Skeletal muscle tissue (tissue), 3 donors: ENCODE measurements at regions not wholly inside any gene's neighbourhood (a gene's known extent, or its start where the extent isn't known, plus 50 kb on each side); places are given as distances from the start of the nearest gene placed in this dataset.

Experiments
- H3K27ac ChIP-seq: one replicate; pipeline ENCODE4 v1.7.0; 2013; ENCODE audit warnings: mild to moderate bottlenecking, low read depth, low read length, inconsistent platforms
- H3K27me3 ChIP-seq, 3 donors: one replicate each; pipeline ENCODE4 v1.7.0; 2013; ENCODE audit warnings: low read length in 3 of 3; ENCODE audit not compliant: control insufficient read depth in 3 of 3, insufficient read depth in 3 of 3
- H3K36me3 ChIP-seq, 3 donors: one replicate each; pipeline ENCODE4 v1.7.0; 2013; ENCODE audit warnings: low read length in 3 of 3; ENCODE audit not compliant: control insufficient read depth in 3 of 3, insufficient read depth in 3 of 3
- H3K4me1 ChIP-seq, 3 donors: one replicate each; pipeline ENCODE4 v1.7.0; 2013; ENCODE audit warnings: low read length in 3 of 3, mild to moderate bottlenecking in 3 of 3; ENCODE audit not compliant: control insufficient read depth in 3 of 3, insufficient read depth in 3 of 3
- H3K4me3 ChIP-seq, 3 donors: one replicate each; pipeline ENCODE4 v1.7.0; 2013; ENCODE audit warnings: low read length in 3 of 3
- H3K9ac ChIP-seq, 3 donors: one replicate each; pipeline ENCODE4 v1.7.0; 2013; ENCODE audit warnings: low read length in 3 of 3, mild to moderate bottlenecking in 3 of 3, moderate library complexity in 2 of 3, low read depth in 1 of 3
- H3K9me3 ChIP-seq, 3 donors: one replicate each; pipeline ENCODE4 v1.7.0; 2013; ENCODE audit warnings: low read length in 3 of 3; ENCODE audit not compliant: control insufficient read depth in 3 of 3
- donor health status: Osteomylitis.

GRCh38 chr6:81575442-81575841 is 177.0 kb downstream of the TENT5A start:
- H3K4me3 ChIP-seq, result no peak overlapping the region
- H3K27me3 ChIP-seq, result no peaks in the 10 kb centered on the region
- no peak overlapping the region for H3K27ac ChIP-seq
- no peaks in the 10 kb centered on the region for H3K4me1 ChIP-seq
- H3K36me3 ChIP-seq, result no peaks in the 10 kb centered on the region
- H3K9me3 ChIP-seq, result no peaks in the 10 kb centered on the region
- H3K9ac ChIP-seq, result no peak overlapping the region

- H3K9me3 ChIP-seq, result no peaks in the 10 kb centered on the region
- H3K4me3 ChIP-seq, result no peak overlapping the region
- no peaks in the 10 kb centered on the region for H3K27me3 ChIP-seq
- no peaks in the 10 kb centered on the region for H3K36me3 ChIP-seq
- no peaks in the 10 kb centered on the region for H3K4me1 ChIP-seq
- H3K9ac ChIP-seq, result no peak overlapping the region
- no peak overlapping the region for H3K27ac ChIP-seq
These were observed 180.5 kb downstream of the TENT5A start for GRCh38 chr6:81572020-81572419.

GRCh38 chr6:81570681-81571080 is 181.8 kb downstream of the TENT5A start:
- Histone ChIP-seq H3K4me1 (peaks cover 0 to 3% (median 0%) of the 10 kb centered on the region in 3 donors), H3K27me3 (no peaks in the 10 kb centered on the region), H3K36me3 (no peaks in the 10 kb centered on the region), H3K4me3 (no peak overlapping the region), H3K9ac (no peak overlapping the region), H3K27ac (no peak overlapping the region), H3K9me3 (no peaks in the 10 kb centered on the region)

- Histone ChIP-seq H3K36me3 (no peaks in the 10 kb centered on the region), H3K27me3 (no peaks in the 10 kb centered on the region), H3K9ac (no peak overlapping the region)
These were observed 183.5 kb downstream of the TENT5A start for GRCh38 chr6:81568973-81569372.

GRCh38 chr6:81565071-81565470 is 187.4 kb downstream of the TENT5A start:
- peaks cover 0 to 3% (median 0%) of the 10 kb centered on the region in 3 donors for H3K4me1 ChIP-seq

More at GRCh38 chr6:81568973-81569372, 183.5 kb downstream of the TENT5A start:
- Histone ChIP-seq H3K4me3 (no peak overlapping the region), H3K9me3 (no peaks in the 10 kb centered on the region), H3K4me1 (peaks cover 0 to 3% (median 0%) of the 10 kb centered on the region in 3 donors), H3K27ac (no peak overlapping the region)

GRCh38 chr6:81564470-81565068 is 187.9 kb downstream of the TENT5A start:
- H3K27me3 ChIP-seq, result no peaks in the 10 kb centered on the region
- no peaks in the 10 kb centered on the region for H3K36me3 ChIP-seq
- H3K27ac ChIP-seq, result no peak overlapping the region

More at GRCh38 chr6:81565071-81565470, 187.4 kb downstream of the TENT5A start:
- Histone ChIP-seq H3K9me3 (no peaks in the 10 kb centered on the region), H3K27ac (no peak overlapping the region), H3K27me3 (no peaks in the 10 kb centered on the region), H3K4me3 (no peak overlapping the region), H3K36me3 (no peaks in the 10 kb centered on the region), H3K9ac (no peak overlapping the region)

GRCh38 chr6:81562169-81562568 is 190.3 kb downstream of the TENT5A start:
- H3K4me1 ChIP-seq, result peaks cover 0 to 3% (median 0%) of the 10 kb centered on the region in 3 donors
- H3K36me3 ChIP-seq, result no peaks in the 10 kb centered on the region
- H3K9me3 ChIP-seq, result no peaks in the 10 kb centered on the region
- no peaks in the 10 kb centered on the region for H3K27me3 ChIP-seq
- no peak overlapping the region for H3K9ac ChIP-seq
- H3K4me3 ChIP-seq, result no peak overlapping the region
- H3K27ac ChIP-seq, result no peak overlapping the region

More at GRCh38 chr6:81564470-81565068, 187.9 kb downstream of the TENT5A start:
- peaks cover 0 to 3% (median 0%) of the 10 kb centered on the region in 3 donors for H3K4me1 ChIP-seq
- H3K9ac ChIP-seq, result no peak overlapping the region
- H3K9me3 ChIP-seq, result no peaks in the 10 kb centered on the region
- no peak overlapping the region for H3K4me3 ChIP-seq

- no peak overlapping the region for H3K4me3 ChIP-seq
- no peak overlapping the region for H3K27ac ChIP-seq
- no peak overlapping the region for H3K9ac ChIP-seq
These were observed 190.8 kb downstream of the TENT5A start for GRCh38 chr6:81561731-81562130.

GRCh38 chr6:81561071-81561564 is 191.4 kb downstream of the TENT5A start:
- H3K27ac ChIP-seq, result no peak overlapping the region
- no peaks in the 10 kb centered on the region for H3K27me3 ChIP-seq
- no peak overlapping the region for H3K9ac ChIP-seq
- H3K9me3 ChIP-seq, result no peaks in the 10 kb centered on the region
- no peaks in the 10 kb centered on the region for H3K4me1 ChIP-seq
- H3K36me3 ChIP-seq, result no peaks in the 10 kb centered on the region
- H3K4me3 ChIP-seq, result no peak overlapping the region

More at GRCh38 chr6:81561731-81562130, 190.8 kb downstream of the TENT5A start:
- H3K9me3 ChIP-seq, result no peaks in the 10 kb centered on the region
- no peaks in the 10 kb centered on the region for H3K27me3 ChIP-seq
- no peaks in the 10 kb centered on the region for H3K36me3 ChIP-seq
- peaks cover 0 to 3% (median 0%) of the 10 kb centered on the region in 3 donors for H3K4me1 ChIP-seq

GRCh38 chr6:81557811-81558210 is 194.7 kb downstream of the TENT5A start:
- H3K9ac ChIP-seq, result no peak overlapping the region
- no peaks in the 10 kb centered on the region for H3K9me3 ChIP-seq
- H3K27me3 ChIP-seq, result no peaks in the 10 kb centered on the region
- H3K27ac ChIP-seq, result no peak overlapping the region
- H3K4me1 ChIP-seq, result no peaks in the 10 kb centered on the region
- H3K36me3 ChIP-seq, result no peaks in the 10 kb centered on the region
- no peak overlapping the region for H3K4me3 ChIP-seq
